Natural killer cell (primary cell): ENCODE measurements at regions not wholly inside any gene's neighbourhood (a gene's known extent, or its start where the extent isn't known, plus 50 kb on each side); places are given as distances from the start of the nearest gene placed in this dataset.

Experiments
- ATAC-seq, 3 donors: fragments of 150-1000 bp in 2 of 3; fragments of 200-7000 bp in 1 of 3; cut with Tn5 transposase; 1 replicate in 1 of 3; 2 replicates in 2 of 3; pipeline ENCODE4 v1.10.0; 2021; ENCODE audit warnings: mild to moderate bottlenecking in 2 of 3, moderate library complexity in 2 of 3
- DNase-seq, 2 donors: peaks; one replicate each; pipeline versions ENCODE4 v3.0.0 to v3.0.0-alpha.2; 2013 to 2021; ENCODE audit warnings: mixed read lengths in 1 of 2
- H3K27ac ChIP-seq: one replicate; pipeline ENCODE4 v1.5.1; 2013; ENCODE audit warnings: mild to moderate bottlenecking, low read length
- H3K27me3 ChIP-seq: one replicate; pipeline ENCODE4 v1.6.1; 2013; ENCODE audit warnings: low read length; ENCODE audit not compliant: control insufficient read depth, insufficient read depth
- H3K36me3 ChIP-seq: one replicate; pipeline ENCODE4 v1.6.1; 2013; ENCODE audit warnings: low read length; ENCODE audit not compliant: control insufficient read depth, insufficient read depth
- H3K4me1 ChIP-seq: one replicate; pipeline ENCODE4 v1.6.1; 2013; ENCODE audit warnings: low read length; ENCODE audit not compliant: control insufficient read depth, insufficient read depth
- H3K4me3 ChIP-seq: one replicate; pipeline ENCODE4 v1.5.1; 2013; ENCODE audit warnings: low read length
- H3K9me3 ChIP-seq: one replicate; pipeline ENCODE4 v1.6.1; 2013; ENCODE audit warnings: low read length; ENCODE audit not compliant: control insufficient read depth, insufficient read depth
- H3K27ac Mint-ChIP-seq, 2 donors: one replicate each; pipeline ENCODE4 v1.8.0; 2022; ENCODE audit warnings: mild to moderate bottlenecking in 2 of 2, mixed read lengths in 2 of 2, moderate library complexity in 1 of 2
- H3K27me3 Mint-ChIP-seq, 2 donors: one replicate each; pipeline ENCODE4 v1.8.0; 2022; ENCODE audit warnings: low read depth in 2 of 2, mixed read lengths in 2 of 2
- H3K36me3 Mint-ChIP-seq: one replicate; pipeline ENCODE4 v1.8.0; 2022; ENCODE audit warnings: mixed read lengths
- H3K4me1 Mint-ChIP-seq, 2 donors: one replicate each; pipeline ENCODE4 v1.8.0; 2022; ENCODE audit warnings: mixed read lengths in 2 of 2
- H3K4me3 Mint-ChIP-seq: one replicate; pipeline ENCODE4 v1.8.0; 2022; ENCODE audit warnings: mild to moderate bottlenecking, moderate library complexity, mixed read lengths
- H3K9me3 Mint-ChIP-seq, 2 donors: one replicate each; pipeline ENCODE4 v1.8.0; 2022; ENCODE audit warnings: mixed read lengths in 2 of 2
- CTCF ChIP-seq: fragments of 200-600 bp; IDR thresholded peaks from one replicate; pipeline ENCODE4 v1.8.0; 2022; ENCODE audit warnings: antibody characterized with exemption
- WGBS: methylation state at CpG from one replicate; pipeline ENCODE4 v1.1.7; 2013; ENCODE audit warnings: missing lambda C conversion rate; ENCODE audit not compliant: insufficient coverage; 5-methylcytosine and 5-hydroxymethylcytosine counted together
- intact Hi-C: fragments of 100-400 bp; cut with micrococcal nuclease; formaldehyde crosslinking; loops from one replicate; pipeline ENCODE4 v1.14.2; 2022

- ATAC-seq (no peak), DNase-seq (no peak)
- intact Hi-C loops: no loop called here
- no peak overlapping the region for H3K4me3 Mint-ChIP-seq
- WGBS: 89% methylated on average over 15 of the region's 15 CpGs
- no peaks in the 10 kb centered on the region for H3K9me3 Mint-ChIP-seq
- no peaks in the 10 kb centered on the region for H3K4me1 Mint-ChIP-seq
- no peak for TF ChIP-seq CTCF
- Histone ChIP-seq H3K4me3 (no peak overlapping the region), H3K27ac (no peak overlapping the region), H3K36me3 (no peaks in the 10 kb centered on the region), H3K4me1 (no peaks in the 10 kb centered on the region), H3K9me3 (no peaks in the 10 kb centered on the region), H3K27me3 (no peaks in the 10 kb centered on the region)
- no peak overlapping the region for H3K27ac Mint-ChIP-seq
- H3K36me3 Mint-ChIP-seq: no peaks in the 10 kb centered on the region
- H3K27me3 Mint-ChIP-seq: no peaks in the 10 kb centered on the region
Observed at GRCh38 chr12:114776731-114777442, 92.9 kb upstream of the TBX3 start.

- Histone ChIP-seq H3K4me3 (no peak overlapping the region), H3K36me3 (no peaks in the 10 kb centered on the region), H3K27me3 (no peaks in the 10 kb centered on the region), H3K4me1 (no peaks in the 10 kb centered on the region), H3K9me3 (no peaks in the 10 kb centered on the region), H3K27ac (no peak overlapping the region)
- Mint-ChIP-seq H3K4me1 (no peaks in the 10 kb centered on the region), H3K27ac (no peak overlapping the region), H3K4me3 (no peak overlapping the region), H3K27me3 (no peaks in the 10 kb centered on the region), H3K9me3 (no peaks in the 10 kb centered on the region), H3K36me3 (no peaks in the 10 kb centered on the region)
- 90% methylated on average over 5 of the region's 5 CpGs for WGBS
- no peak for TF ChIP-seq CTCF
- intact Hi-C loops: no loop called here
- DNase-seq (no peak), ATAC-seq (no peak)
Observed at GRCh38 chr12:114774699-114775098, 90.7 kb upstream of the TBX3 start.

GRCh38 chr12:114774197-114774596 is 90.2 kb upstream of the TBX3 start:
- no peaks in the 10 kb centered on the region for H3K27me3 ChIP-seq
- no peak overlapping the region for H3K4me3 ChIP-seq
- no peaks in the 10 kb centered on the region for H3K9me3 Mint-ChIP-seq
- H3K27me3 Mint-ChIP-seq: no peaks in the 10 kb centered on the region
- H3K27ac Mint-ChIP-seq: no peak overlapping the region
- H3K9me3 ChIP-seq: no peaks in the 10 kb centered on the region
- H3K36me3 Mint-ChIP-seq: no peaks in the 10 kb centered on the region
- DNase-seq (no peak), ATAC-seq (no peak)
- no peaks in the 10 kb centered on the region for H3K4me1 ChIP-seq
- intact Hi-C loops: no loop called here
- WGBS: 87% methylated on average over 11 of the region's 11 CpGs
- TF ChIP-seq CTCF: no peak
- no peak overlapping the region for H3K27ac ChIP-seq
- H3K4me3 Mint-ChIP-seq: no peak overlapping the region
- no peaks in the 10 kb centered on the region for H3K36me3 ChIP-seq
- H3K4me1 Mint-ChIP-seq: no peaks in the 10 kb centered on the region

GRCh38 chr12:114770323-114770722 is 86.3 kb upstream of the TBX3 start:
- no peaks in the 10 kb centered on the region for H3K9me3 Mint-ChIP-seq
- no peak overlapping the region for H3K4me3 ChIP-seq
- no peaks in the 10 kb centered on the region for H3K4me1 ChIP-seq
- WGBS: 89% methylated on average over 2 of the region's 3 CpGs
- no peaks in the 10 kb centered on the region for H3K9me3 ChIP-seq
- ATAC-seq (no peak), DNase-seq (no peak)
- H3K27ac Mint-ChIP-seq: no peak overlapping the region
- intact Hi-C loops: no loop called here
- TF ChIP-seq CTCF: no peak
- no peaks in the 10 kb centered on the region for H3K4me1 Mint-ChIP-seq
- H3K36me3 ChIP-seq: no peaks in the 10 kb centered on the region
- no peaks in the 10 kb centered on the region for H3K36me3 Mint-ChIP-seq
- no peaks in the 10 kb centered on the region for H3K27me3 Mint-ChIP-seq
- no peak overlapping the region for H3K4me3 Mint-ChIP-seq
- H3K27me3 ChIP-seq: no peaks in the 10 kb centered on the region
- H3K27ac ChIP-seq: no peak overlapping the region
